ENCODE measurements at regions not wholly inside any gene's neighbourhood (a gene's known extent, or its start where the extent isn't known, plus 50 kb on each side); places are given as distances from the start of the nearest gene placed in this dataset.

DNA sequence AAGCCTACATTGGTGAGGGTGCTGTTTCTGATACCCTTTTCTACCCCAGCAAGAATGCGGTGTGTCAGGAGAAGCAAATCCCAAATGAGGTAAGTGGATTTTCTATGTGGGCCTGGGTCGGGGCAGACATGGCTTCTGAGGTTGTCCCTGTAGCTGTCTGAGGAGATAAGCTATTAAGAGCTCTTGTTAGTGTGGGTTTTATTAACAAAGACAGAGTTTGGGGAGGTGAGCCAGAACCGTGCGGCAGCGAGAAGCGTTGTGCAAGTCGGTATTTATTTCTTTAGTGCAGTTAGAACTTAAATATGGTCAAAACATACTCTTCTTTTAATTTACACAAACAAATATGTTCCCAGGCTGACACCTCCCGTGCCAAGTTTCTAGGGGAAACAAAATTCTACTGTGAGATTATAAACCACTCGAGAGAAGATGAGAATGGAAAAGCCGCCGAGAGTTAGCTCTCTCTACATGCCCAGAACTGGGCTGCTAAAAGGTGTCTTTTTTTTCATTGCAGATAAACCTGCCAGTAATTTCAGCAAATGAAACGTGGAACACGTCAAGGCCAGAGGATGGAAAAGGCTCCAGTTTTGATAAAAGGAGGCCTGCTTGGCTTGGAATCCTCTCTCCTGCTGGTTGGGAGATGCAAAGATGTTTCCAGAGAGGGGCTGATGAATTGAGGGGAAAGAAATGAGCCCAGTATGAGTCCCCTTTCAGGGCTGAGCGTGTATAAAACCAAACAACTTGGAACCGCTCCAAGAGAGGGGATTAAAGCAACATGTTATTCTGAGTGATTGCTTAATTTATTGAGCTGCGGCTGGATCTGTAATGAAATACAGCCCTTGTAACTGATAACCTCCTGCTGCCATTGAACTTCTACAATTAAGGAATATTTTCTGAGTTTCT is 254.6 kb downstream of the MRTFB start:
- TF ChIP-seq, protein P1, sequence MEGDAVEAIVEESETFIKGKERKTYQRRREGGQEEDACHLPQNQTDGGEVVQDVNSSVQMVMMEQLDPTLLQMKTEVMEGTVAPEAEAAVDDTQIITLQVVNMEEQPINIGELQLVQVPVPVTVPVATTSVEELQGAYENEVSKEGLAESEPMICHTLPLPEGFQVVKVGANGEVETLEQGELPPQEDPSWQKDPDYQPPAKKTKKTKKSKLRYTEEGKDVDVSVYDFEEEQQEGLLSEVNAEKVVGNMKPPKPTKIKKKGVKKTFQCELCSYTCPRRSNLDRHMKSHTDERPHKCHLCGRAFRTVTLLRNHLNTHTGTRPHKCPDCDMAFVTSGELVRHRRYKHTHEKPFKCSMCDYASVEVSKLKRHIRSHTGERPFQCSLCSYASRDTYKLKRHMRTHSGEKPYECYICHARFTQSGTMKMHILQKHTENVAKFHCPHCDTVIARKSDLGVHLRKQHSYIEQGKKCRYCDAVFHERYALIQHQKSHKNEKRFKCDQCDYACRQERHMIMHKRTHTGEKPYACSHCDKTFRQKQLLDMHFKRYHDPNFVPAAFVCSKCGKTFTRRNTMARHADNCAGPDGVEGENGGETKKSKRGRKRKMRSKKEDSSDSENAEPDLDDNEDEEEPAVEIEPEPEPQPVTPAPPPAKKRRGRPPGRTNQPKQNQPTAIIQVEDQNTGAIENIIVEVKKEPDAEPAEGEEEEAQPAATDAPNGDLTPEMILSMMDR (IDR thresholded peaks at IDR 0.05), result no peak
- no peak for TF ChIP-seq POLR2A (IDR thresholded peaks at IDR 0.05)
